GM23338 (cell line): ENCODE measurements at regions not wholly inside any gene's neighbourhood (a gene's known extent, or its start where the extent isn't known, plus 50 kb on each side); places are given as distances from the start of the nearest gene placed in this dataset.

ENCODE experiments used
- ATAC-seq: fragments of 200-7000 bp; cut with Tn5 transposase; 3 replicates; pipeline ENCODE4 v1.9.1; 2020
- DNase-seq: peaks from one replicate; pipeline ENCODE4 v3.0.0-alpha.2; 2015; ENCODE audit warnings: low spot score
- H2AFZ ChIP-seq: fragments of 200-600 bp; sonication (generic); 2 replicates; pipeline ENCODE4 v1.8.0; 2016; ENCODE audit warnings: antibody characterized with exemption, mild to moderate bottlenecking, moderate library complexity
- H3F3A ChIP-seq: fragments of 200-600 bp; sonication (generic); replicated peaks from 2 replicates; pipeline ENCODE4 v1.8.0; 2017; ENCODE audit warnings: antibody characterized with exemption, mixed run types, low read depth
- H3K27ac ChIP-seq: fragments of 200-600 bp; sonication (generic); 2 replicates; pipeline ENCODE4 v1.6.1; 2016; ENCODE audit warnings: low read depth
- H3K27me3 ChIP-seq: fragments of 200-600 bp; sonication (generic); 2 replicates; pipeline ENCODE4 v1.8.0; 2016; ENCODE audit warnings: mild to moderate bottlenecking, mixed run types, moderate library complexity; ENCODE audit not compliant: insufficient read depth
- H3K36me3 ChIP-seq: fragments of 200-600 bp; sonication (generic); 2 replicates; pipeline ENCODE4 v1.8.0; 2016; ENCODE audit warnings: mild to moderate bottlenecking; ENCODE audit not compliant: insufficient read depth
- H3K4me1 ChIP-seq: fragments of 200-600 bp; sonication (generic); 2 replicates; pipeline ENCODE4 v1.8.0; 2016; ENCODE audit warnings: mild to moderate bottlenecking, moderate library complexity; ENCODE audit not compliant: insufficient read depth
- H3K4me2 ChIP-seq: fragments of 200-600 bp; sonication (generic); 2 replicates; pipeline ENCODE4 v1.7.1; 2017; ENCODE audit warnings: mixed run types
- H3K4me3 ChIP-seq: fragments of 200-600 bp; sonication (generic); 2 replicates; pipeline ENCODE4 v1.6.1; 2016; ENCODE audit warnings: mixed run types
- H3K79me2 ChIP-seq: fragments of 200-600 bp; sonication (generic); replicated peaks from 2 replicates; pipeline ENCODE4 v1.8.0; 2017; ENCODE audit warnings: mild to moderate bottlenecking; ENCODE audit not compliant: insufficient read depth
- H3K9me2 ChIP-seq: fragments of 200-600 bp; sonication (generic); 2 replicates; pipeline ENCODE4 v1.8.0; 2017; ENCODE audit not compliant: insufficient read depth
- H4K20me1 ChIP-seq: fragments of 200-600 bp; sonication (generic); replicated peaks from 2 replicates; pipeline ENCODE4 v1.8.0; 2017; ENCODE audit warnings: mild to moderate bottlenecking; ENCODE audit not compliant: insufficient read depth
- H3K27ac Mint-ChIP-seq: 2 replicates; pipeline ENCODE4 v1.8.0; 2020; ENCODE audit warnings: inconsistent platforms, mild to moderate bottlenecking, moderate library complexity, mixed read lengths
- H3K27me3 Mint-ChIP-seq: 3 replicates; pipeline ENCODE4 v1.8.0; 2022; ENCODE audit warnings: low read depth, mild to moderate bottlenecking, moderate library complexity, mixed read lengths, inconsistent platforms; ENCODE audit not compliant: insufficient read depth, poor library complexity
- H3K36me3 Mint-ChIP-seq: 3 replicates; pipeline ENCODE4 v1.8.0; 2021; ENCODE audit warnings: low read depth, mild to moderate bottlenecking, inconsistent platforms, moderate library complexity, mixed read lengths
- H3K4me1 Mint-ChIP-seq: 3 replicates; pipeline ENCODE4 v1.8.0; 2020; ENCODE audit warnings: mild to moderate bottlenecking, inconsistent platforms, mixed read lengths
- H3K4me3 Mint-ChIP-seq: 3 replicates; pipeline ENCODE4 v1.8.0; 2021; ENCODE audit warnings: moderate library complexity, mild to moderate bottlenecking, inconsistent platforms, mixed read lengths
- H3K9me3 Mint-ChIP-seq: 3 replicates; pipeline ENCODE4 v1.8.0; 2020; ENCODE audit warnings: moderate library complexity, mild to moderate bottlenecking, inconsistent platforms, mixed read lengths
- CREB1 ChIP-seq: fragments of 250-450 bp; sonication (Bioruptor Pico); IDR thresholded peaks from 2 replicates; pipeline ENCODE4 v1.5.0; 2020; ENCODE audit warnings: low read depth, mild to moderate bottlenecking, moderate library complexity
- ETS1 ChIP-seq: IDR thresholded peaks from 2 replicates; pipeline ENCODE4 v1.6.1; 2016; ENCODE audit warnings: antibody characterized with exemption
- EZH2 ChIP-seq: fragments of 200-600 bp; sonication (generic); IDR thresholded peaks from one replicate; pipeline ENCODE4 v1.8.0; 2017; ENCODE audit warnings: antibody characterized with exemption, mild to moderate bottlenecking, low read depth; ENCODE audit not compliant: unreplicated experiment
- EZH2phosphoT487 ChIP-seq: fragments of 200-600 bp; sonication (generic); IDR thresholded peaks from one replicate; pipeline ENCODE4 v1.8.1; 2018; ENCODE audit warnings: antibody characterized with exemption; ENCODE audit not compliant: unreplicated experiment
- NANOG ChIP-seq: IDR thresholded peaks from 2 replicates; pipeline ENCODE4 v1.6.1; 2016; ENCODE audit warnings: antibody characterized with exemption, borderline replicate concordance
- REST ChIP-seq: IDR thresholded peaks from one replicate; pipeline ENCODE4 v1.6.1; 2018; ENCODE audit warnings: antibody characterized with exemption; ENCODE audit not compliant: unreplicated experiment
- STAT1 ChIP-seq: IDR thresholded peaks from one replicate; pipeline ENCODE4 v1.6.1; 2016; ENCODE audit warnings: antibody characterized with exemption; ENCODE audit not compliant: unreplicated experiment
- ZNF114 ChIP-seq: fragments of 250-450 bp; sonication (Bioruptor Pico); IDR thresholded peaks from 2 replicates; pipeline ENCODE4 v1.5.0; 2020; ENCODE audit warnings: mild to moderate bottlenecking, moderate library complexity
- ZNF331 ChIP-seq: fragments of 250-450 bp; sonication (Bioruptor Pico); IDR thresholded peaks from 2 replicates; pipeline ENCODE4 v1.5.0; 2020; ENCODE audit warnings: low read depth, mild to moderate bottlenecking, moderate library complexity
- ZNF462 ChIP-seq: fragments of 250-450 bp; sonication (Bioruptor Pico); IDR thresholded peaks from 2 replicates; pipeline ENCODE4 v1.5.0; 2020; ENCODE audit warnings: mild to moderate bottlenecking, moderate library complexity

- TF ChIP-seq REST, result no peak
- no peak for TF ChIP-seq ETS1
These were observed 86.7 kb upstream of the TTC34 start (continued) for GRCh38 chr1:2887941-2888855.

- Histone ChIP-seq H3K36me3 (no peaks in the 10 kb centered on the region), H3K27ac (no peak overlapping the region), H3K4me1 (no peaks in the 10 kb centered on the region), H3F3A (no peaks in the 10 kb centered on the region), H3K4me2 (no peak overlapping the region), H3K27me3 (no peaks in the 10 kb centered on the region), H3K79me2 (no peaks in the 10 kb centered on the region), H2AFZ (no peak overlapping the region), H3K9me2 (no peaks in the 10 kb centered on the region), H4K20me1 (no peaks in the 10 kb centered on the region), H3K4me3 (no peak overlapping the region)
- Mint-ChIP-seq H3K9me3 (peaks cover 62% of the 10 kb centered on the region), H3K4me3 (no peak overlapping the region), H3K27ac (no peak overlapping the region), H3K27me3 (peaks cover 4% of the 10 kb centered on the region), H3K4me1 (no peaks in the 10 kb centered on the region; the same call in 2 of the 3 replicates), H3K36me3 (peaks cover 15% of the 10 kb centered on the region; the same call in 2 of the 3 replicates)
- DNase-seq, result no peak
- ATAC-seq, result no peak
- TF ChIP-seq ETS1 (no peak), CREB1 (CRISPR knock-in tag) (no peak), EZH2phosphoT487 (no peak), NANOG (no peak), EZH2 (no peak), ZNF114 (CRISPR knock-in tag) (no peak), STAT1 (no peak), ZNF462 (CRISPR knock-in tag) (no peak), ZNF331 (CRISPR knock-in tag) (no peak)
These were observed 88.8 kb upstream of the TTC34 start for GRCh38 chr1:2890221-2890850.
